Stimulated activated effector memory CD8-positive, alpha-beta T cell treated with anti-CD3 and anti-CD28 coated beads, Interleukin-12 subunit alpha, Interleukin-12 subunit beta, amount 100 ng/mL, for 72 hours (primary cell): ENCODE measurements at regions not wholly inside any gene's neighbourhood (a gene's known extent, or its start where the extent isn't known, plus 50 kb on each side); places are given as distances from the start of the nearest gene placed in this dataset.

Experiments
- ATAC-seq: fragments of 150-1000 bp; cut with Tn5 transposase; 2 replicates; pipeline ENCODE4 v1.10.0; 2021
- DNase-seq, 2 donors: peaks; one replicate each; pipeline ENCODE4 v3.0.0; 2021 to 2022; ENCODE audit warnings: low spot score in 2 of 2
- H3K27ac Mint-ChIP-seq: one replicate; pipeline ENCODE4 v1.8.0; 2022; ENCODE audit warnings: mild to moderate bottlenecking, mixed read lengths
- H3K36me3 Mint-ChIP-seq: one replicate; pipeline ENCODE4 v1.8.0; 2022; ENCODE audit warnings: mild to moderate bottlenecking, mixed read lengths
- H3K4me1 Mint-ChIP-seq: one replicate; pipeline ENCODE4 v1.8.0; 2022; ENCODE audit warnings: mixed read lengths
- H3K4me3 Mint-ChIP-seq: one replicate; pipeline ENCODE4 v1.8.0; 2022; ENCODE audit warnings: mild to moderate bottlenecking, mixed read lengths
- H3K9me3 Mint-ChIP-seq: one replicate; pipeline ENCODE4 v1.8.0; 2022; ENCODE audit warnings: mixed read lengths

GRCh38 chr1:117796226-117796625, 133.2 kb downstream of the GDAP2 start:
- H3K36me3 Mint-ChIP-seq: no peaks in the 10 kb centered on the region
- no peaks in the 10 kb centered on the region for H3K4me1 Mint-ChIP-seq
- H3K9me3 Mint-ChIP-seq: no peaks in the 10 kb centered on the region
- ATAC-seq (no peak), DNase-seq (no peak)
- no peak overlapping the region for H3K4me3 Mint-ChIP-seq
- H3K27ac Mint-ChIP-seq: no peak overlapping the region

GRCh38 chr1:117798550-117798949, 130.9 kb downstream of the GDAP2 start:
- Mint-ChIP-seq H3K27ac (no peak overlapping the region), H3K36me3 (no peaks in the 10 kb centered on the region), H3K9me3 (no peaks in the 10 kb centered on the region), H3K4me1 (no peaks in the 10 kb centered on the region), H3K4me3 (no peak overlapping the region)
- DNase-seq (no peak), ATAC-seq (no peak)

- H3K4me1 Mint-ChIP-seq: no peaks in the 10 kb centered on the region
- no peaks in the 10 kb centered on the region for H3K36me3 Mint-ChIP-seq
- no peak for ATAC-seq
Observed at GRCh38 chr1:117802531-117803257, 126.7 kb downstream of the GDAP2 start.

DNA sequence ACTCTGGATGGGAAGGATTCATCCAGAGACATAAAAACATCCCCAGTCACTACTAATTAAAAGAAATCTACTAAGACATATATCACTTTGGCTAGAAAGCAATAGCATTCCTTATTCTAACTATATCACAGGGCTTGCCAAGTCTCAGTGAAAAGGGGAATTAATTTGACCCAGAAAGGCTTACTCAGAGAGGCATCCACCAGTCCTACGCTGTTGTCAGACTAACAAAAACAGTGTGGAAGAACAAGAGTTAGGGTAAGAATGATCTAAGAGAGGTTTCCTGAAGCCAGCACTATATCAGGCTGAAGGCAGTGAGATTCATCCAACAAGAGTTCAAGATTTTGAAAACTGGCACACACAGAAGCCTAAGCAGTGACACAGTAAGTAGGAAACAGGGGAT, 126.1 kb downstream of the GDAP2 start:
- no peaks in the 10 kb centered on the region for H3K36me3 Mint-ChIP-seq
- no peak for ATAC-seq
- no peaks in the 10 kb centered on the region for H3K4me1 Mint-ChIP-seq
- H3K27ac Mint-ChIP-seq: no peak overlapping the region
- no peaks in the 10 kb centered on the region for H3K9me3 Mint-ChIP-seq
- no peak overlapping the region for H3K4me3 Mint-ChIP-seq
- no peak for DNase-seq

More at GRCh38 chr1:117802531-117803257, 126.7 kb downstream of the GDAP2 start:
- Mint-ChIP-seq H3K9me3 (no peaks in the 10 kb centered on the region), H3K4me3 (no peak overlapping the region), H3K27ac (no peak overlapping the region)
- no peak for DNase-seq

DNA sequence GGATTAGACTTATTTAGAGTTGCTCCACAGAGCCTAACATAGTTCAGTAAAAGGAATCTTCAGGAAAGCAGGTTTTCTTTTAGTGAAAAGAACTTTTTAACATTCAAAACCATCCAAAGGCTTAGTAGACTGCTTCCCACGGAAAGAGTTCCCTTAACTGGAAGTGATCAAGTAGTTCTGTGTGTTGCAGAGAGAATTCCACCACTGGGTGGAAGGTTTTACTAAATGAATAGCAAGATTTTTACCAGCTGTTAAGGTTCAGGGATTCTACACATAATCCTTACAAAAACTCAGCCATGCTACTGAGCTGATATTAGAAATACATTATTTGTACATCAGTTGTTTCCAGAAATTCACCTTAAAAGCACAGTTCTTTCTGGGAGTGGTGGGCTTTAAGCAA, 119.7 kb downstream of the GDAP2 start:
- Mint-ChIP-seq H3K27ac (no peak overlapping the region), H3K36me3 (no peaks in the 10 kb centered on the region), H3K4me1 (no peaks in the 10 kb centered on the region), H3K9me3 (no peaks in the 10 kb centered on the region), H3K4me3 (no peak overlapping the region)
- ATAC-seq (no peak), DNase-seq (no peak)

- Mint-ChIP-seq H3K9me3 (no peaks in the 10 kb centered on the region), H3K4me3 (no peak overlapping the region), H3K4me1 (no peaks in the 10 kb centered on the region), H3K27ac (no peak overlapping the region), H3K36me3 (no peaks in the 10 kb centered on the region)
- no peak for DNase-seq
- peak; percentile 40 for ATAC-seq
Observed at GRCh38 chr1:117810553-117810952, 118.9 kb downstream of the GDAP2 start.

DNA sequence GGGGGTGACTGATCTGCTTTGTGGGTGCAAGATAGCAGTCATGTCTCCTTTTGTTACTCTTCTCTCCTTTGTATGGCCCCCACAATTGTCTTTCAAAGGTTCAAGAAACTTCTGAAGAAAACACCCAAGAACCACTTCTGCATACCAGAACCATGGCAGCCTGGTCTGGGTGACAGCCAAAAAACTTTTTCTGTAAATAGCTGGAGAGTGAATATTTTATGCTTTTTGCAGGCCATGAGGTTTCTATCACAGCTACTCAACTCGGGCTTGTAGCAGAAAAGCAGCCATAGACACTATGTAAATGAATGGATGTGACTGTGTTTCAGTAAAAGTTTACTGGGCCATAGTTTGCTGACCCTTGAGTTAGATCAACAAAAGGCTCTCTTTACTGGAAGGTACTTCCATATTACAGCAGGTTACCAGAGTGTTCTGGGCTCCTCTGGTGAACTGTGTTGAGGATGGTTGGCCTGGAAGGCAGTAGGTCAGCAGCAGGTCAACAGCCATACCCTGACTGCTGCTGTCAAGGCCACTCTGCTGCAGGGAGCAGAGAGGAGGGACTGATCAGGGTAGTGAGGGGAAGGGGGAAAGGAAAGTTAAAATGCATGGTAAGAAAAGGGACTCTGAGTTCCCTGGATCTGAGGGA, 116.4 kb downstream of the GDAP2 start:
- no peak for DNase-seq

More for the DNA sequence above, 116.4 kb downstream of the GDAP2 start:
- no peaks in the 10 kb centered on the region for H3K36me3 Mint-ChIP-seq
- H3K9me3 Mint-ChIP-seq: no peaks in the 10 kb centered on the region
- H3K27ac Mint-ChIP-seq: no peak overlapping the region
- no peak overlapping the region for H3K4me3 Mint-ChIP-seq
- ATAC-seq: no peak
- no peaks in the 10 kb centered on the region for H3K4me1 Mint-ChIP-seq
